ENCODE measurements at regions not wholly inside any gene's neighbourhood (a gene's known extent, or its start where the extent isn't known, plus 50 kb on each side); places are given as distances from the start of the nearest gene placed in this dataset.

- POLR2A ChIA-PET = no interaction called here
- WGBS (ENCODE audit: low lambda C conversion rate) = 29% methylated on average over 2 of the region's 3 CpGs
- TF ChIP-seq NFKB2 (CRISPR knock-in tag; IDR thresholded peaks at IDR 0.05; ENCODE audit: borderline replicate concordance) (no peak), ZSCAN21 (CRISPR knock-in tag; IDR thresholded peaks at IDR 0.05; ENCODE audit: borderline replicate concordance) (no peak), NR2F2 (IDR thresholded peaks at IDR 0.05; ENCODE audit: borderline replicate concordance, low read depth) (no peak), ZNF232 (CRISPR knock-in tag; IDR thresholded peaks at IDR 0.05; ENCODE audit: borderline replicate concordance) (no peak), ZNF337 (CRISPR knock-in tag; IDR thresholded peaks at IDR 0.05; ENCODE audit: borderline replicate concordance, low read depth) (no peak), TEAD2 (CRISPR knock-in tag; IDR thresholded peaks at IDR 0.05) (no peak), ZNF619 (CRISPR knock-in tag; IDR thresholded peaks at IDR 0.05) (no peak), RFX5 (IDR thresholded peaks at IDR 0.05; ENCODE audit: low read depth, low read length) (no peak), ZNF20 (CRISPR knock-in tag; IDR thresholded peaks at IDR 0.05) (no peak), ZNF557 (CRISPR knock-in tag; IDR thresholded peaks at IDR 0.05) (no peak)
- TF ChIP-seq, protein P1, sequence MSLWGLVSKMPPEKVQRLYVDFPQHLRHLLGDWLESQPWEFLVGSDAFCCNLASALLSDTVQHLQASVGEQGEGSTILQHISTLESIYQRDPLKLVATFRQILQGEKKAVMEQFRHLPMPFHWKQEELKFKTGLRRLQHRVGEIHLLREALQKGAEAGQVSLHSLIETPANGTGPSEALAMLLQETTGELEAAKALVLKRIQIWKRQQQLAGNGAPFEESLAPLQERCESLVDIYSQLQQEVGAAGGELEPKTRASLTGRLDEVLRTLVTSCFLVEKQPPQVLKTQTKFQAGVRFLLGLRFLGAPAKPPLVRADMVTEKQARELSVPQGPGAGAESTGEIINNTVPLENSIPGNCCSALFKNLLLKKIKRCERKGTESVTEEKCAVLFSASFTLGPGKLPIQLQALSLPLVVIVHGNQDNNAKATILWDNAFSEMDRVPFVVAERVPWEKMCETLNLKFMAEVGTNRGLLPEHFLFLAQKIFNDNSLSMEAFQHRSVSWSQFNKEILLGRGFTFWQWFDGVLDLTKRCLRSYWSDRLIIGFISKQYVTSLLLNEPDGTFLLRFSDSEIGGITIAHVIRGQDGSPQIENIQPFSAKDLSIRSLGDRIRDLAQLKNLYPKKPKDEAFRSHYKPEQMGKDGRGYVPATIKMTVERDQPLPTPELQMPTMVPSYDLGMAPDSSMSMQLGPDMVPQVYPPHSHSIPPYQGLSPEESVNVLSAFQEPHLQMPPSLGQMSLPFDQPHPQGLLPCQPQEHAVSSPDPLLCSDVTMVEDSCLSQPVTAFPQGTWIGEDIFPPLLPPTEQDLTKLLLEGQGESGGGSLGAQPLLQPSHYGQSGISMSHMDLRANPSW (CRISPR knock-in tag; IDR thresholded peaks at IDR 0.05; ENCODE audit: borderline replicate concordance) = no peak
- TF ChIP-seq, protein P2, sequence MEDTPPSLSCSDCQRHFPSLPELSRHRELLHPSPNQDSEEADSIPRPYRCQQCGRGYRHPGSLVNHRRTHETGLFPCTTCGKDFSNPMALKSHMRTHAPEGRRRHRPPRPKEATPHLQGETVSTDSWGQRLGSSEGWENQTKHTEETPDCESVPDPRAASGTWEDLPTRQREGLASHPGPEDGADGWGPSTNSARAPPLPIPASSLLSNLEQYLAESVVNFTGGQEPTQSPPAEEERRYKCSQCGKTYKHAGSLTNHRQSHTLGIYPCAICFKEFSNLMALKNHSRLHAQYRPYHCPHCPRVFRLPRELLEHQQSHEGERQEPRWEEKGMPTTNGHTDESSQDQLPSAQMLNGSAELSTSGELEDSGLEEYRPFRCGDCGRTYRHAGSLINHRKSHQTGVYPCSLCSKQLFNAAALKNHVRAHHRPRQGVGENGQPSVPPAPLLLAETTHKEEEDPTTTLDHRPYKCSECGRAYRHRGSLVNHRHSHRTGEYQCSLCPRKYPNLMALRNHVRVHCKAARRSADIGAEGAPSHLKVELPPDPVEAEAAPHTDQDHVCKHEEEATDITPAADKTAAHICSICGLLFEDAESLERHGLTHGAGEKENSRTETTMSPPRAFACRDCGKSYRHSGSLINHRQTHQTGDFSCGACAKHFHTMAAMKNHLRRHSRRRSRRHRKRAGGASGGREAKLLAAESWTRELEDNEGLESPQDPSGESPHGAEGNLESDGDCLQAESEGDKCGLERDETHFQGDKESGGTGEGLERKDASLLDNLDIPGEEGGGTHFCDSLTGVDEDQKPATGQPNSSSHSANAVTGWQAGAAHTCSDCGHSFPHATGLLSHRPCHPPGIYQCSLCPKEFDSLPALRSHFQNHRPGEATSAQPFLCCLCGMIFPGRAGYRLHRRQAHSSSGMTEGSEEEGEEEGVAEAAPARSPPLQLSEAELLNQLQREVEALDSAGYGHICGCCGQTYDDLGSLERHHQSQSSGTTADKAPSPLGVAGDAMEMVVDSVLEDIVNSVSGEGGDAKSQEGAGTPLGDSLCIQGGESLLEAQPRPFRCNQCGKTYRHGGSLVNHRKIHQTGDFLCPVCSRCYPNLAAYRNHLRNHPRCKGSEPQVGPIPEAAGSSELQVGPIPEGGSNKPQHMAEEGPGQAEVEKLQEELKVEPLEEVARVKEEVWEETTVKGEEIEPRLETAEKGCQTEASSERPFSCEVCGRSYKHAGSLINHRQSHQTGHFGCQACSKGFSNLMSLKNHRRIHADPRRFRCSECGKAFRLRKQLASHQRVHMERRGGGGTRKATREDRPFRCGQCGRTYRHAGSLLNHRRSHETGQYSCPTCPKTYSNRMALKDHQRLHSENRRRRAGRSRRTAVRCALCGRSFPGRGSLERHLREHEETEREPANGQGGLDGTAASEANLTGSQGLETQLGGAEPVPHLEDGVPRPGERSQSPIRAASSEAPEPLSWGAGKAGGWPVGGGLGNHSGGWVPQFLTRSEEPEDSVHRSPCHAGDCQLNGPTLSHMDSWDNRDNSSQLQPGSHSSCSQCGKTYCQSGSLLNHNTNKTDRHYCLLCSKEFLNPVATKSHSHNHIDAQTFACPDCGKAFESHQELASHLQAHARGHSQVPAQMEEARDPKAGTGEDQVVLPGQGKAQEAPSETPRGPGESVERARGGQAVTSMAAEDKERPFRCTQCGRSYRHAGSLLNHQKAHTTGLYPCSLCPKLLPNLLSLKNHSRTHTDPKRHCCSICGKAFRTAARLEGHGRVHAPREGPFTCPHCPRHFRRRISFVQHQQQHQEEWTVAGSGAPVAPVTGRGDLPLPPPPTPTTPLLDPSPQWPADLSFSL (CRISPR knock-in tag; IDR thresholded peaks at IDR 0.05) = no peak
- TF ChIP-seq, protein P3, sequence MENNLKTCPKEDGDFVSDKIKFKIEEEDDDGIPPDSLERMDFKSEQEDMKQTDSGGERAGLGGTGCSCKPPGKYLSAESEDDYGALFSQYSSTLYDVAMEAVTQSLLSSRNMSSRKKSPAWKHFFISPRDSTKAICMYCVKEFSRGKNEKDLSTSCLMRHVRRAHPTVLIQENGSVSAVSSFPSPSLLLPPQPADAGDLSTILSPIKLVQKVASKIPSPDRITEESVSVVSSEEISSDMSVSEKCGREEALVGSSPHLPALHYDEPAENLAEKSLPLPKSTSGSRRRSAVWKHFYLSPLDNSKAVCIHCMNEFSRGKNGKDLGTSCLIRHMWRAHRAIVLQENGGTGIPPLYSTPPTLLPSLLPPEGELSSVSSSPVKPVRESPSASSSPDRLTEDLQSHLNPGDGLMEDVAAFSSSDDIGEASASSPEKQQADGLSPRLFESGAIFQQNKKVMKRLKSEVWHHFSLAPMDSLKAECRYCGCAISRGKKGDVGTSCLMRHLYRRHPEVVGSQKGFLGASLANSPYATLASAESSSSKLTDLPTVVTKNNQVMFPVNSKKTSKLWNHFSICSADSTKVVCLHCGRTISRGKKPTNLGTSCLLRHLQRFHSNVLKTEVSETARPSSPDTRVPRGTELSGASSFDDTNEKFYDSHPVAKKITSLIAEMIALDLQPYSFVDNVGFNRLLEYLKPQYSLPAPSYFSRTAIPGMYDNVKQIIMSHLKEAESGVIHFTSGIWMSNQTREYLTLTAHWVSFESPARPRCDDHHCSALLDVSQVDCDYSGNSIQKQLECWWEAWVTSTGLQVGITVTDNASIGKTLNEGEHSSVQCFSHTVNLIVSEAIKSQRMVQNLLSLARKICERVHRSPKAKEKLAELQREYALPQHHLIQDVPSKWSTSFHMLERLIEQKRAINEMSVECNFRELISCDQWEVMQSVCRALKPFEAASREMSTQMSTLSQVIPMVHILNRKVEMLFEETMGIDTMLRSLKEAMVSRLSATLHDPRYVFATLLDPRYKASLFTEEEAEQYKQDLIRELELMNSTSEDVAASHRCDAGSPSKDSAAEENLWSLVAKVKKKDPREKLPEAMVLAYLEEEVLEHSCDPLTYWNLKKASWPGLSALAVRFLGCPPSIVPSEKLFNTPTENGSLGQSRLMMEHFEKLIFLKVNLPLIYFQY (CRISPR knock-in tag; IDR thresholded peaks at IDR 0.05; ENCODE audit: borderline replicate concordance) = no peak
Measured at GRCh38 chr5:167280111-167280510, 1011.3 kb upstream of the WWC1 start.

More at GRCh38 chr5:167280111-167280510, 1011.3 kb upstream of the WWC1 start:
- intact Hi-C loops (cut with micrococcal nuclease; ENCODE audit: unreplicated experiment) = no loop called here
- no peak overlapping the region for H3K27ac ChIP-seq (ENCODE audit: extremely low read length, insufficient read depth, low read length)
- no peak overlapping the region for H2AFZ ChIP-seq (ENCODE audit: low read length)
- no peak overlapping the region for H3K4me2 ChIP-seq (ENCODE audit: low read depth, low read length)
- H3K4me3 ChIP-seq (replicated peaks in 1 of 3; ENCODE audit: insufficient read depth in 1 of 3, low read depth in 2 of 3, low read length in 3 of 3) = no peak overlapping the region
- ATAC-seq = no peak
- DNase-seq (ENCODE audit: low spot score) = no peak
- no peaks in the 10 kb centered on the region for H3K27me3 ChIP-seq (ENCODE audit: control insufficient read depth in 1 of 2, insufficient read depth in 2 of 2, low read length in 2 of 2)
- H3K9me3 ChIP-seq (ENCODE audit: low read length) = 0 out of 2 replicates have a peak, but pooled peaks cover 9% of the 10 kb centered on the region
- H3K4me1 ChIP-seq (ENCODE audit: insufficient read depth, low read length) = no peaks in the 10 kb centered on the region
- CTCF ChIA-PET (ENCODE audit: low intra/inter-chr PET ratio, low total read pairs) = no interaction called here
- no peaks in the 10 kb centered on the region for H3K36me3 ChIP-seq (replicated peaks in 1 of 2; ENCODE audit: control insufficient read depth in 1 of 2, insufficient read depth in 2 of 2, low read length in 2 of 2)
- H3K9ac ChIP-seq (ENCODE audit: insufficient read depth, low read depth, low read length) = no peak overlapping the region
- no peaks in the 10 kb centered on the region for H3K79me2 ChIP-seq (ENCODE audit: insufficient read depth, low read length)
- H4K20me1 ChIP-seq (ENCODE audit: insufficient read depth, low read length) = no peaks in the 10 kb centered on the region
- BruUV-seq (replicated peaks) = no TSS peak
- no peak for FAIRE-seq
- in situ Hi-C loops (cut with HindIII; ENCODE audit: extremely low pct_ligation_motif_present, low pct_unique_long_range_greater_than_20kb) = no loop called here
